ENCODE measurements at regions not wholly inside any gene's neighbourhood (a gene's known extent, or its start where the extent isn't known, plus 50 kb on each side); places are given as distances from the start of the nearest gene placed in this dataset.

- Histone ChIP-seq H3K9ac (ENCODE audit: low read depth in 1 of 2, low read length in 2 of 2) (no peak overlapping the region), H3K36me3 (ENCODE audit: control insufficient read depth in 2 of 2, insufficient read depth in 2 of 2, low read length in 2 of 2) (no peaks in the 10 kb centered on the region), H3K4me1 (ENCODE audit: control insufficient read depth in 2 of 2, insufficient read depth in 2 of 2, low read length in 2 of 2) (peaks cover 3 to 7% of the 10 kb centered on the region in 2 donors), H3K9me3 (ENCODE audit: control insufficient read depth in 2 of 2, low read length in 2 of 2) (no peaks in the 10 kb centered on the region), H3K27me3 (ENCODE audit: control insufficient read depth in 2 of 2, insufficient read depth in 2 of 2, low read length in 2 of 2) (no peaks in the 10 kb centered on the region), H3K27ac (ENCODE audit: low read depth in 2 of 2, low read length in 2 of 2) (no peak overlapping the region), H3K4me3 (ENCODE audit: low read length in 2 of 2) (no peak overlapping the region)
Observed at GRCh38 chr2:41826921-41827320, 220.9 kb upstream of the PKDCC start.

GRCh38 chr2:41827354-41827971, 220.4 kb upstream of the PKDCC start:
- Histone ChIP-seq H3K27me3 (ENCODE audit: control insufficient read depth in 2 of 2, insufficient read depth in 2 of 2, low read length in 2 of 2) (no peaks in the 10 kb centered on the region), H3K9ac (ENCODE audit: low read depth in 1 of 2, low read length in 2 of 2) (no peak overlapping the region), H3K36me3 (ENCODE audit: control insufficient read depth in 2 of 2, insufficient read depth in 2 of 2, low read length in 2 of 2) (no peaks in the 10 kb centered on the region), H3K9me3 (ENCODE audit: control insufficient read depth in 2 of 2, low read length in 2 of 2) (no peaks in the 10 kb centered on the region), H3K4me3 (ENCODE audit: low read length in 2 of 2) (no peak overlapping the region), H3K27ac (ENCODE audit: low read depth in 2 of 2, low read length in 2 of 2) (no peak overlapping the region), H3K4me1 (ENCODE audit: control insufficient read depth in 2 of 2, insufficient read depth in 2 of 2, low read length in 2 of 2) (peaks cover 3 to 7% of the 10 kb centered on the region in 2 donors)

DNA sequence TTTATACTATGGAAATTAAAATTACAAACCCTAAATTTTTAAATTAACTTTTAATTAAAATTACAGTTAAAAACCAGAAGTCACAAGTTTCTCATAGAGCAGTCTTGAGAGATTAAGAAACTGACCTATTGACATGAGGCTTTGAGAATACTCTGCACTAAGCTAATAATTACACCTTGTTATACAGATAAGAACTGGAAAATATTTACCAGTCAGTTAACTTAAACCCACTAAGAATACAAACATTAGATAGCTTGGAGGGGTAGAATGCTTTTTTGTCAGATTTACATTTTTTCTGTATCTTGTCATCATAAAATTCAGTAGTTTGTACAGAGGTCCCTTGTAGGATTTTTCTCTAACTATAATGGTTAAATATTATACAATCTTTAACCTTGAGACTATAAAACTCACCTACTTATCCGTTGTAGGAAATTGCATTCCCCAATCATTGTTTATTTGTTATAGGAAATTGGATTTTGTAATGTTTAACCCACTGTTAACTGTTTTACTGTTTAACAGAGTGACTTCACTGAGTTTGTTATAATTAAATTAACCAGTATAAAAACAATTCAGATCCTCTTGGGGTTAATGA, 219.7 kb upstream of the PKDCC start:
- no peaks in the 10 kb centered on the region for H3K9me3 ChIP-seq (ENCODE audit: control insufficient read depth in 2 of 2, low read length in 2 of 2)
- H3K4me3 ChIP-seq (ENCODE audit: low read length in 2 of 2), result no peak overlapping the region
- H3K36me3 ChIP-seq (ENCODE audit: control insufficient read depth in 2 of 2, insufficient read depth in 2 of 2, low read length in 2 of 2), result no peaks in the 10 kb centered on the region

DNA sequence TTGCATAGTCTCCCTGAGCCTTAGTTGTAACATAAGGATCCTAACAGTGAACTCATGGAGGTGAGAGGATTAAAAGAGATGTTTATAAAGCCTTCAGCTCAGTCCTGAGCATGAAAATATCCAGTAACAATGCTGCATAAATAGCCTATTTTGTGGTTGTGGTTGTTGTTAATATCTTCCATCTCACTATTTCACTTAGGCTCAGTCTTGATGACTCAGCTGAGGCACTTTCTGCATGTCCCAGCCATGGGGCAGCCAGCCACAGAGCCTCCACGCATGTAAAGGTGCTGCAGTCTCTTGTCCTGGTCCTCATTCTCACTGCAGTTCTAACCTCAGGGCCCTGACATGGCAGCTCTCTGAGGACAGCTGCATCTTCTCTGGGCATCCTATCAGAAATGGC, 218.8 kb upstream of the PKDCC start:
- no peaks in the 10 kb centered on the region for H3K36me3 ChIP-seq (ENCODE audit: control insufficient read depth in 2 of 2, insufficient read depth in 2 of 2, low read length in 2 of 2)
- peak overlapping the region in 1 of 2 donors; percentile 6 for H3K27ac ChIP-seq (ENCODE audit: low read depth in 2 of 2, low read length in 2 of 2)
- H3K9me3 ChIP-seq (ENCODE audit: control insufficient read depth in 2 of 2, low read length in 2 of 2), result no peaks in the 10 kb centered on the region
- peaks cover 3 to 7% of the 10 kb centered on the region in 2 donors for H3K4me1 ChIP-seq (ENCODE audit: control insufficient read depth in 2 of 2, insufficient read depth in 2 of 2, low read length in 2 of 2)
- H3K9ac ChIP-seq (ENCODE audit: low read depth in 1 of 2, low read length in 2 of 2), result no peak overlapping the region
- no peaks in the 10 kb centered on the region for H3K27me3 ChIP-seq (ENCODE audit: control insufficient read depth in 2 of 2, insufficient read depth in 2 of 2, low read length in 2 of 2)
- no peak overlapping the region for H3K4me3 ChIP-seq (ENCODE audit: low read length in 2 of 2)

More for the DNA sequence above, 219.7 kb upstream of the PKDCC start:
- Histone ChIP-seq H3K4me1 (ENCODE audit: control insufficient read depth in 2 of 2, insufficient read depth in 2 of 2, low read length in 2 of 2) (peaks cover 3 to 7% of the 10 kb centered on the region in 2 donors), H3K9ac (ENCODE audit: low read depth in 1 of 2, low read length in 2 of 2) (no peak overlapping the region), H3K27me3 (ENCODE audit: control insufficient read depth in 2 of 2, insufficient read depth in 2 of 2, low read length in 2 of 2) (no peaks in the 10 kb centered on the region), H3K27ac (ENCODE audit: low read depth in 2 of 2, low read length in 2 of 2) (no peak overlapping the region)

DNA sequence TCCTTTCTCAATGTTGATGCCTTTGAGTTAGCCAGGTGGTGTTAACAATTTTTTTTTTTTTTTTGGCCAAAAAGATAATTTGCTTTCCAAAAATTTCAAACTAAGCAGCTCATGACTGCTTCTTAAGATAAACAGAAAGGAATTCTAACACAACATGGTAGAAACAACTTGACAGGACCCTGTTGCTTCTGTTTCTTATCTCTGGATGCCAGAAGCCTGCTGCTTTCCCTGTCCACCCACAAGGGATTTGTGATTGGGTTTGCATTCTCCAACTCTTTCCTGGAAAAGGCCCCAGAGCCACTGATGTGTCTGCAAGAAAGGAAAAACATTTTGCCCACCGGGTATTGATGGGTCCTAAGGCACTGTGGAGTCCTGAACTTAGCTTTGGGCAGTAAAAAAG, 217.2 kb upstream of the PKDCC start:
- H3K27ac ChIP-seq (ENCODE audit: low read depth in 2 of 2, low read length in 2 of 2), result no peak overlapping the region

DNA sequence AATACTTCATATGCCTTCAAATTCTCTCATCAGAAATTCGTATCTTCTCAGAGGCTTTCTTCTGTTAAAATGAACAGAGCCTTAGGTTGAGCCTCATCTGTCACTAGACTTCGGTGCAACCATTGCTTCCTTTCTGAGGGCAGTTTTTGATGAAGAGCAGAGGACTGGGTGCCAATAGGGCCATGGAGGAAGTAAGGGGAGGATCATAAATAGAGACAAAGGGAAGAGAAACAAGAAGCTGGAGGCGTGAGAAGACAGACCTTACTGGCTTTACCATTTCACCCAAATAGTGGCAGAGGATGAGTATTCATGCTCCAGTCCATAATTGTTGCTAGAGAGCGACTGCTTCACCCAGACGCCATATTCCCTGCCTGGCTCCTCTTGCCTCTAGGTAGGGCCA, 215.6 kb upstream of the PKDCC start:
- no peaks in the 10 kb centered on the region for H3K27me3 ChIP-seq (ENCODE audit: control insufficient read depth in 2 of 2, insufficient read depth in 2 of 2, low read length in 2 of 2)
- peaks cover 3 to 7% of the 10 kb centered on the region in 2 donors for H3K4me1 ChIP-seq (ENCODE audit: control insufficient read depth in 2 of 2, insufficient read depth in 2 of 2, low read length in 2 of 2)
- no peaks in the 10 kb centered on the region for H3K36me3 ChIP-seq (ENCODE audit: control insufficient read depth in 2 of 2, insufficient read depth in 2 of 2, low read length in 2 of 2)
- H3K27ac ChIP-seq (ENCODE audit: low read depth in 2 of 2, low read length in 2 of 2), result no peak overlapping the region
- H3K9ac ChIP-seq (ENCODE audit: low read depth in 1 of 2, low read length in 2 of 2), result no peak overlapping the region
- no peaks in the 10 kb centered on the region for H3K9me3 ChIP-seq (ENCODE audit: control insufficient read depth in 2 of 2, low read length in 2 of 2)
- H3K4me3 ChIP-seq (ENCODE audit: low read length in 2 of 2), result no peak overlapping the region

More for the DNA sequence above, 217.2 kb upstream of the PKDCC start:
- H3K9ac ChIP-seq (ENCODE audit: low read depth in 1 of 2, low read length in 2 of 2), result no peak overlapping the region
- H3K4me1 ChIP-seq (ENCODE audit: control insufficient read depth in 2 of 2, insufficient read depth in 2 of 2, low read length in 2 of 2), result peaks cover 3 to 7% of the 10 kb centered on the region in 2 donors
- no peaks in the 10 kb centered on the region for H3K27me3 ChIP-seq (ENCODE audit: control insufficient read depth in 2 of 2, insufficient read depth in 2 of 2, low read length in 2 of 2)
- H3K4me3 ChIP-seq (ENCODE audit: low read length in 2 of 2), result no peak overlapping the region
- no peaks in the 10 kb centered on the region for H3K36me3 ChIP-seq (ENCODE audit: control insufficient read depth in 2 of 2, insufficient read depth in 2 of 2, low read length in 2 of 2)
- H3K9me3 ChIP-seq (ENCODE audit: control insufficient read depth in 2 of 2, low read length in 2 of 2), result no peaks in the 10 kb centered on the region

- H3K36me3 ChIP-seq (ENCODE audit: control insufficient read depth in 2 of 2, insufficient read depth in 2 of 2, low read length in 2 of 2), result no peaks in the 10 kb centered on the region
- H3K4me1 ChIP-seq (ENCODE audit: control insufficient read depth in 2 of 2, insufficient read depth in 2 of 2, low read length in 2 of 2), result peaks cover 0 to 3% of the 10 kb centered on the region in 2 donors
- H3K27me3 ChIP-seq (ENCODE audit: control insufficient read depth in 2 of 2, insufficient read depth in 2 of 2, low read length in 2 of 2), result no peaks in the 10 kb centered on the region
- H3K27ac ChIP-seq (ENCODE audit: low read depth in 2 of 2, low read length in 2 of 2), result no peak overlapping the region
- H3K9ac ChIP-seq (ENCODE audit: low read depth in 1 of 2, low read length in 2 of 2), result no peak overlapping the region
- no peaks in the 10 kb centered on the region for H3K9me3 ChIP-seq (ENCODE audit: control insufficient read depth in 2 of 2, low read length in 2 of 2)
- H3K4me3 ChIP-seq (ENCODE audit: low read length in 2 of 2), result no peak overlapping the region
Observed at GRCh38 chr2:41835401-41835800, 212.4 kb upstream of the PKDCC start.

- Histone ChIP-seq H3K9ac (ENCODE audit: low read depth in 1 of 2, low read length in 2 of 2) (no peak overlapping the region), H3K4me1 (ENCODE audit: control insufficient read depth in 2 of 2, insufficient read depth in 2 of 2, low read length in 2 of 2) (peaks cover 0 to 10% of the 10 kb centered on the region in 2 donors), H3K4me3 (ENCODE audit: low read length in 2 of 2) (no peak overlapping the region), H3K27ac (ENCODE audit: low read depth in 2 of 2, low read length in 2 of 2) (no peak overlapping the region), H3K27me3 (ENCODE audit: control insufficient read depth in 2 of 2, insufficient read depth in 2 of 2, low read length in 2 of 2) (no peaks in the 10 kb centered on the region), H3K9me3 (ENCODE audit: control insufficient read depth in 2 of 2, low read length in 2 of 2) (no peaks in the 10 kb centered on the region), H3K36me3 (ENCODE audit: control insufficient read depth in 2 of 2, insufficient read depth in 2 of 2, low read length in 2 of 2) (no peaks in the 10 kb centered on the region)
Observed at GRCh38 chr2:41836948-41837347, 210.9 kb upstream of the PKDCC start.

DNA sequence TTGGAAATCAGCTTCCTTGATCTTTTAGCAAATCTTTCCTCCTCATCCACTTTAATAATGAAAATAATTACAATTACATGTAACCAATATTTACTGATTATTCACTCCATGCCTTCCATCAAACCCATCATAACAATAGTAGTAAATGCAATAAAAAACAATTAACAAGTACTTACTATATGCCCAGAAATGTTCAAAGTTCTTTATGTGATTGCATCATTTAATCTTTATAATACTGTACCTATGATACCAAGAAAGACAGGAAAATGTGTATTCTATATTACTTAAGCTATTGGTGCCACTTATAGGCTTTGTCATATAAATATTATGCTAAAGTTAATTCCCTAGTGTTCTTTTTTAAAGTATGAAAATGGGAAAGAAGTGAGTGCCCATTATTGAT, 210.2 kb upstream of the PKDCC start:
- no peaks in the 10 kb centered on the region for H3K9me3 ChIP-seq (ENCODE audit: control insufficient read depth in 2 of 2, low read length in 2 of 2)
- H3K27me3 ChIP-seq (ENCODE audit: control insufficient read depth in 2 of 2, insufficient read depth in 2 of 2, low read length in 2 of 2), result no peaks in the 10 kb centered on the region
- peaks cover 0 to 10% of the 10 kb centered on the region in 2 donors for H3K4me1 ChIP-seq (ENCODE audit: control insufficient read depth in 2 of 2, insufficient read depth in 2 of 2, low read length in 2 of 2)
- no peak overlapping the region for H3K27ac ChIP-seq (ENCODE audit: low read depth in 2 of 2, low read length in 2 of 2)
- no peaks in the 10 kb centered on the region for H3K36me3 ChIP-seq (ENCODE audit: control insufficient read depth in 2 of 2, insufficient read depth in 2 of 2, low read length in 2 of 2)
- no peak overlapping the region for H3K4me3 ChIP-seq (ENCODE audit: low read length in 2 of 2)
- H3K9ac ChIP-seq (ENCODE audit: low read depth in 1 of 2, low read length in 2 of 2), result no peak overlapping the region

GRCh38 chr2:41840702-41841551, 206.9 kb upstream of the PKDCC start:
- H3K4me1 ChIP-seq (ENCODE audit: control insufficient read depth in 2 of 2, insufficient read depth in 2 of 2, low read length in 2 of 2), result peaks cover 0 to 10% of the 10 kb centered on the region in 2 donors
- H3K27ac ChIP-seq (ENCODE audit: low read depth in 2 of 2, low read length in 2 of 2), result peak overlapping the region; percentile 81 to 83
- H3K4me3 ChIP-seq (ENCODE audit: low read length in 2 of 2), result peak overlapping the region; percentile 91 to 94
- H3K9me3 ChIP-seq (ENCODE audit: control insufficient read depth in 2 of 2, low read length in 2 of 2), result no peaks in the 10 kb centered on the region
- H3K36me3 ChIP-seq (ENCODE audit: control insufficient read depth in 2 of 2, insufficient read depth in 2 of 2, low read length in 2 of 2), result no peaks in the 10 kb centered on the region
- peaks cover 0 to 2% of the 10 kb centered on the region in 2 donors for H3K27me3 ChIP-seq (ENCODE audit: control insufficient read depth in 2 of 2, insufficient read depth in 2 of 2, low read length in 2 of 2)
- peak overlapping the region; percentile 74 to 82 for H3K9ac ChIP-seq (ENCODE audit: low read depth in 1 of 2, low read length in 2 of 2)

Data from mucosa of rectum (tissue), 2 donors.